OCI-LY7 (cell line): ENCODE measurements at regions not wholly inside any gene's neighbourhood (a gene's known extent, or its start where the extent isn't known, plus 50 kb on each side); places are given as distances from the start of the nearest gene placed in this dataset.

ENCODE experiments used
- CTCF ChIP-seq: fragments of 200-600 bp; sonication (generic); conservative IDR thresholded peaks from 2 replicates; pipeline ENCODE4 v1.5.1; 2014; ENCODE audit warnings: mild to moderate bottlenecking, antibody characterized with exemption, low read length, moderate library complexity, mixed read lengths
- EZH2phosphoT487 ChIP-seq: fragments of 200-600 bp; sonication (generic); IDR thresholded peaks from 2 replicates; pipeline ENCODE4 v1.6.1; 2018; ENCODE audit warnings: low read depth, borderline replicate concordance, mild to moderate bottlenecking, mixed run types, antibody characterized with exemption, low read length, moderate library complexity, mixed read lengths

GRCh38 chr10:62467527-62467926, 93.4 kb downstream of the ZNF365 start:
- no peak for TF ChIP-seq CTCF
- no peak for TF ChIP-seq EZH2phosphoT487
